Sigmoid colon (tissue), 4 donors: ENCODE measurements at regions not wholly inside any gene's neighbourhood (a gene's known extent, or its start where the extent isn't known, plus 50 kb on each side); places are given as distances from the start of the nearest gene placed in this dataset.

Experiments
- CTCF ChIP-seq, 4 experiments: fragments of 450-650 bp in 3 of 4; fragments of 200-600 bp in 1 of 4; IDR thresholded peaks; one replicate each; pipeline ENCODE4 v1.5.1; 2016 to 2019; ENCODE audit warnings: antibody characterized with exemption in 4 of 4, mild to moderate bottlenecking in 3 of 4, moderate library complexity in 2 of 4
- EP300 ChIP-seq, 4 donors: sonication (generic); formaldehyde crosslinking; IDR thresholded peaks; one replicate each; pipeline ENCODE4 v1.6.1; 2017; ENCODE audit warnings: antibody characterized with exemption in 4 of 4
- POLR2A ChIP-seq, 2 donors: fragments of 450-650 bp; IDR thresholded peaks; one replicate each; pipeline ENCODE4 v1.6.1; 2016; ENCODE audit warnings: antibody characterized with exemption in 2 of 2, mild to moderate bottlenecking in 2 of 2, moderate library complexity in 2 of 2

- peak in 3 of 4 experiments; percentile 65 to 76 (median 68) for TF ChIP-seq CTCF (IDR thresholded peaks at IDR 0.05)
- TF ChIP-seq POLR2A (IDR thresholded peaks at IDR 0.05) = no peak
- no peak for TF ChIP-seq EP300 (IDR thresholded peaks at IDR 0.05)
Measured at GRCh38 chr18:22563164-22563583, 145.5 kb upstream of the CTAGE1 start.
